Mesenchymal stem cell (in vitro differentiated cells and primary cell): ENCODE measurements at regions not wholly inside any gene's neighbourhood (a gene's known extent, or its start where the extent isn't known, plus 50 kb on each side); places are given as distances from the start of the nearest gene placed in this dataset.

ENCODE experiments used
- DNase-seq: peaks from one replicate; pipeline ENCODE4 v3.0.0-alpha.2; 2013
- H2AFZ ChIP-seq: one replicate; pipeline ENCODE4 v1.6.1; 2013; ENCODE audit warnings: low read depth, mild to moderate bottlenecking, control low read depth, inconsistent platforms, low read length, moderate library complexity
- H2AK5ac ChIP-seq: 2 replicates; pipeline ENCODE4 v1.6.1; 2013; ENCODE audit warnings: low read length, moderate library complexity, mild to moderate bottlenecking, inconsistent platforms; ENCODE audit not compliant: severe bottlenecking
- H2BK120ac ChIP-seq: one replicate; pipeline ENCODE4 v1.6.1; 2013; ENCODE audit warnings: low read depth, mild to moderate bottlenecking, inconsistent platforms, low read length, moderate library complexity
- H2BK12ac ChIP-seq, 2 experiments: one replicate each; pipeline ENCODE4 v1.6.1; 2013; ENCODE audit warnings: inconsistent platforms in 2 of 2, low read length in 2 of 2, mild to moderate bottlenecking in 2 of 2, moderate library complexity in 2 of 2, control low read depth in 1 of 2
- H2BK15ac ChIP-seq: one replicate; pipeline ENCODE4 v1.6.1; 2013; ENCODE audit warnings: mild to moderate bottlenecking, low read depth, inconsistent platforms; ENCODE audit not compliant: poor library complexity, severe bottlenecking
- H2BK5ac ChIP-seq: 2 replicates; pipeline ENCODE4 v1.6.1; 2013; ENCODE audit warnings: low read depth, mild to moderate bottlenecking, low read length, control low read depth, inconsistent platforms; ENCODE audit not compliant: poor library complexity, severe bottlenecking
- H3K14ac ChIP-seq, 2 experiments: one replicate each; pipeline ENCODE4 v1.6.1; 2013; ENCODE audit warnings: inconsistent platforms in 2 of 2, low read length in 2 of 2, control low read depth in 1 of 2, mild to moderate bottlenecking in 1 of 2, moderate library complexity in 1 of 2
- H3K18ac ChIP-seq, 2 experiments: one replicate each; pipeline ENCODE4 v1.6.1; 2013; ENCODE audit warnings: inconsistent platforms in 2 of 2, low read length in 2 of 2, control low read depth in 1 of 2, low read depth in 1 of 2, mild to moderate bottlenecking in 1 of 2
- H3K23ac ChIP-seq, 2 experiments: one replicate each; pipeline ENCODE4 v1.6.1; 2013; ENCODE audit warnings: inconsistent platforms in 2 of 2, low read length in 2 of 2, mild to moderate bottlenecking in 2 of 2, moderate library complexity in 2 of 2, control low read depth in 1 of 2
- H3K27ac ChIP-seq: 2 replicates; pipeline ENCODE4 v1.5.1; 2013; ENCODE audit warnings: mild to moderate bottlenecking, moderate library complexity, low read length, control low read depth, inconsistent platforms; ENCODE audit not compliant: poor library complexity, severe bottlenecking
- H3K27me3 ChIP-seq, 2 experiments: 2 replicates each; pipeline versions ENCODE4 v1.6.1 to v1.7.0; 2013; ENCODE audit warnings: low read length in 2 of 2, mild to moderate bottlenecking in 2 of 2, moderate library complexity in 2 of 2, control low read depth in 1 of 2, inconsistent platforms in 1 of 2; ENCODE audit not compliant: control insufficient read depth in 1 of 2, insufficient read depth in 1 of 2
- H3K36me3 ChIP-seq, 2 experiments: 2 replicates each; pipeline versions ENCODE4 v1.6.1 to v1.7.0; 2013; ENCODE audit warnings: low read length in 2 of 2, control low read depth in 1 of 2, inconsistent platforms in 1 of 2, low read depth in 1 of 2, mild to moderate bottlenecking in 1 of 2; ENCODE audit not compliant: insufficient read depth in 2 of 2, control insufficient read depth in 1 of 2
- H3K4ac ChIP-seq, 2 experiments: one replicate each; pipeline ENCODE4 v1.6.1; 2013; ENCODE audit warnings: inconsistent platforms in 2 of 2, low read length in 2 of 2, mild to moderate bottlenecking in 2 of 2, moderate library complexity in 2 of 2, control low read depth in 1 of 2, low read depth in 1 of 2
- H3K4me1 ChIP-seq: 2 replicates; pipeline ENCODE4 v1.6.1; 2013; ENCODE audit warnings: low read depth, low read length, control low read depth; ENCODE audit not compliant: control insufficient read depth, insufficient read depth
- H3K4me2 ChIP-seq: 2 replicates; pipeline ENCODE4 v1.6.1; 2013; ENCODE audit warnings: low read length, mild to moderate bottlenecking, inconsistent platforms; ENCODE audit not compliant: poor library complexity, severe bottlenecking
- H3K4me3 ChIP-seq, 2 experiments: 2 replicates each; pipeline versions ENCODE4 v1.5.1 to v1.7.0; 2013; ENCODE audit warnings: low read length in 2 of 2, mild to moderate bottlenecking in 2 of 2, control low read depth in 1 of 2, low read depth in 1 of 2; ENCODE audit not compliant: insufficient read depth in 1 of 2
- H3K79me1 ChIP-seq: replicated peaks from 2 replicates; pipeline ENCODE4 v1.6.1; 2013; ENCODE audit warnings: mild to moderate bottlenecking, control low read depth, low read length, inconsistent platforms; ENCODE audit not compliant: poor library complexity, severe bottlenecking
- H3K9ac ChIP-seq: 2 replicates; pipeline ENCODE4 v1.7.0; 2013; ENCODE audit warnings: mild to moderate bottlenecking, low read length, moderate library complexity
- H3K9me3 ChIP-seq: 2 replicates; pipeline ENCODE4 v1.7.0; 2013; ENCODE audit warnings: mild to moderate bottlenecking, low read length; ENCODE audit not compliant: control insufficient read depth
- H4K8ac ChIP-seq: one replicate; pipeline ENCODE4 v1.6.1; 2013; ENCODE audit warnings: inconsistent platforms, mild to moderate bottlenecking, low read length, moderate library complexity
- H4K91ac ChIP-seq: one replicate; pipeline ENCODE4 v1.6.1; 2013; ENCODE audit warnings: mild to moderate bottlenecking, low read length, inconsistent platforms
- WGBS: methylation state at CpG from one replicate; pipeline ENCODE4 v1.1.7; 2013; ENCODE audit warnings: mixed read lengths; 5-methylcytosine and 5-hydroxymethylcytosine counted together

GRCh38 chr4:122533841-122534240, 77.3 kb upstream of the IL2 start:
- Histone ChIP-seq H4K8ac (no peak overlapping the region), H3K4ac (no peak overlapping the region), H3K4me2 (no peak overlapping the region), H2AK5ac (no peak overlapping the region), H3K4me3 (no peak overlapping the region), H3K23ac (no peak overlapping the region), H2AFZ (no peak overlapping the region), H4K91ac (no peak overlapping the region), H3K9ac (no peak overlapping the region), H3K14ac (no peak overlapping the region), H2BK5ac (no peak overlapping the region), H3K18ac (no peak overlapping the region), H3K27ac (no peak overlapping the region), H2BK120ac (no peak overlapping the region), H3K4me1 (no peaks in the 10 kb centered on the region), H2BK12ac (no peak overlapping the region), H3K79me1 (no peaks in the 10 kb centered on the region), H3K36me3 (no peaks in the 10 kb centered on the region), H2BK15ac (no peak overlapping the region), H3K9me3 (no peaks in the 10 kb centered on the region), H3K27me3 (peaks cover 0 to 5% of the 10 kb centered on the region in 2 experiments)
- DNase-seq, result no peak
- 70% methylated on average over 2 of the region's 2 CpGs for WGBS

DNA sequence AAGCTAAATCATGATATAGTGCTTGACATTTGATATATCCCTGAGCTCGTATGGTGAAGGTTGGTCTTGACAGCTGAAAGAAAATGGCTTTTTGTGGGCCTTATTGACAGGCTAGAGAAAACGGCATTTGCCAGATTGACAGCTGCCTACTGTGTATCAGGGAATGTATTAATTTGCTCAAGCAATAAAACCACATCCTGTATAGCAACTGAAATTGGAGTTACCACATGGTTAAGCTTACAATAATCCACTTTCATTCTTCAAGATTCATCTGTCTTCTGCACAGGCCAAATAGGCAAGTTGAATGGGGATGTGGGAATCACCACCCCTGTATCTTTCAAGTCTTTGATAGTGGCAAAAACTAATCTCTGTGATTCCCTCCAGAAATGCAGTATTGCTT, 76.2 kb upstream of the IL2 start:
- Histone ChIP-seq H2BK5ac (no peak overlapping the region), H3K27ac (no peak overlapping the region), H2BK120ac (no peak overlapping the region), H3K14ac (no peak overlapping the region), H4K91ac (no peak overlapping the region), H3K36me3 (no peaks in the 10 kb centered on the region), H3K4me3 (no peak overlapping the region), H3K4ac (no peak overlapping the region), H2BK15ac (no peak overlapping the region), H4K8ac (no peak overlapping the region), H3K18ac (no peak overlapping the region), H3K4me1 (no peaks in the 10 kb centered on the region), H3K23ac (no peak overlapping the region), H3K4me2 (no peak overlapping the region), H3K9ac (no peak overlapping the region), H3K27me3 (peaks cover 0 to 5% of the 10 kb centered on the region in 2 experiments), H2AFZ (no peak overlapping the region), H3K9me3 (no peaks in the 10 kb centered on the region), H3K79me1 (no peaks in the 10 kb centered on the region), H2BK12ac (no peak overlapping the region), H2AK5ac (no peak overlapping the region)
- no peak for DNase-seq
- 73% methylated on average over 1 of the region's 2 CpGs for WGBS

DNA sequence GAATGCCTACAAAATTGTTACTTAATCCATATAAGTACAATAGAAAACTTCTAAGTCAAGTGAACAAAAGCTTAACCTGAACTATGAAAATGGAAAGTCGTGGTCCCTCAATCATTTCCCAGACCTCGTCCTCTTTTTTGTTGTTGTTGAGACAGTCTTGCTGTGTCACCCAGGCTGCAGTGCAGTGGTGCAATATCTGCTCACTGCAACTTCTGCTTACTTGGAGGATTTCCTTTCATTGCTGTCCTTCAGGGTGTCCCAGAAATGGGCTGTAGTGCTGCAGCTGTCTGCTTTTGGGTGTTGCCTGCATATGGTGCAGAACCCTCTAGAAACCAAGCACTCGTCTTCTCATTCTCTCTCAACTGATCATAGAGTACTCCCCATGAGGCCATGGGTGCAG, 75.0 kb upstream of the IL2 start:
- no peaks in the 10 kb centered on the region for H3K36me3 ChIP-seq
- H2AK5ac ChIP-seq, result no peak overlapping the region
- WGBS, result 71% methylated on average over 3 of the region's 3 CpGs
- DNase-seq, result no peak
- H2BK120ac ChIP-seq, result no peak overlapping the region
- H3K9ac ChIP-seq, result no peak overlapping the region
- no peak overlapping the region for H2AFZ ChIP-seq
- H3K18ac ChIP-seq, result no peak overlapping the region
- no peak overlapping the region for H3K4ac ChIP-seq
- no peaks in the 10 kb centered on the region for H3K9me3 ChIP-seq
- H3K23ac ChIP-seq, result no peak overlapping the region
- no peaks in the 10 kb centered on the region for H3K79me1 ChIP-seq
- peak overlapping the region in 1 of 2 experiments; percentile 7 for H3K14ac ChIP-seq
- H3K4me3 ChIP-seq, result no peak overlapping the region
- no peak overlapping the region for H3K27ac ChIP-seq
- no peak overlapping the region for H2BK15ac ChIP-seq
- H2BK5ac ChIP-seq, result no peak overlapping the region
- H3K27me3 ChIP-seq, result peaks cover 0 to 5% of the 10 kb centered on the region in 2 experiments
- no peak overlapping the region for H4K8ac ChIP-seq
- no peak overlapping the region for H2BK12ac ChIP-seq
- H4K91ac ChIP-seq, result no peak overlapping the region
- no peak overlapping the region for H3K4me2 ChIP-seq
- H3K4me1 ChIP-seq, result no peaks in the 10 kb centered on the region

GRCh38 chr4:122531038-122531437, 74.5 kb upstream of the IL2 start:
- Histone ChIP-seq H2BK12ac (no peak overlapping the region), H4K8ac (no peak overlapping the region), H2AFZ (no peak overlapping the region), H2AK5ac (no peak overlapping the region), H3K23ac (no peak overlapping the region), H3K27ac (no peak overlapping the region), H3K14ac (no peak overlapping the region), H3K18ac (no peak overlapping the region), H3K4me3 (no peak overlapping the region), H3K9ac (no peak overlapping the region), H4K91ac (no peak overlapping the region), H2BK5ac (no peak overlapping the region), H3K4ac (no peak overlapping the region), H2BK15ac (no peak overlapping the region), H3K27me3 (peaks cover 0 to 5% of the 10 kb centered on the region in 2 experiments), H3K9me3 (no peaks in the 10 kb centered on the region), H2BK120ac (no peak overlapping the region), H3K4me1 (no peaks in the 10 kb centered on the region), H3K36me3 (no peaks in the 10 kb centered on the region), H3K4me2 (no peak overlapping the region), H3K79me1 (no peaks in the 10 kb centered on the region)
- DNase-seq, result no peak
- WGBS, result 100% methylated on average over 1 of the region's 1 CpG
